G401 (cell line): ENCODE measurements at regions not wholly inside any gene's neighbourhood (a gene's known extent, or its start where the extent isn't known, plus 50 kb on each side); places are given as distances from the start of the nearest gene placed in this dataset.

ENCODE experiments used
- DNase-seq: peaks from one replicate; pipeline ENCODE4 v3.0.0-alpha.2; 2015; ENCODE audit warnings: low spot score
- in situ Hi-C: cut with HindIII; loops from 2 replicates; pipeline ENCODE4 v1.10.0; 2016; ENCODE audit warnings: low sequenced_read_pairs, mixed read lengths

DNA sequence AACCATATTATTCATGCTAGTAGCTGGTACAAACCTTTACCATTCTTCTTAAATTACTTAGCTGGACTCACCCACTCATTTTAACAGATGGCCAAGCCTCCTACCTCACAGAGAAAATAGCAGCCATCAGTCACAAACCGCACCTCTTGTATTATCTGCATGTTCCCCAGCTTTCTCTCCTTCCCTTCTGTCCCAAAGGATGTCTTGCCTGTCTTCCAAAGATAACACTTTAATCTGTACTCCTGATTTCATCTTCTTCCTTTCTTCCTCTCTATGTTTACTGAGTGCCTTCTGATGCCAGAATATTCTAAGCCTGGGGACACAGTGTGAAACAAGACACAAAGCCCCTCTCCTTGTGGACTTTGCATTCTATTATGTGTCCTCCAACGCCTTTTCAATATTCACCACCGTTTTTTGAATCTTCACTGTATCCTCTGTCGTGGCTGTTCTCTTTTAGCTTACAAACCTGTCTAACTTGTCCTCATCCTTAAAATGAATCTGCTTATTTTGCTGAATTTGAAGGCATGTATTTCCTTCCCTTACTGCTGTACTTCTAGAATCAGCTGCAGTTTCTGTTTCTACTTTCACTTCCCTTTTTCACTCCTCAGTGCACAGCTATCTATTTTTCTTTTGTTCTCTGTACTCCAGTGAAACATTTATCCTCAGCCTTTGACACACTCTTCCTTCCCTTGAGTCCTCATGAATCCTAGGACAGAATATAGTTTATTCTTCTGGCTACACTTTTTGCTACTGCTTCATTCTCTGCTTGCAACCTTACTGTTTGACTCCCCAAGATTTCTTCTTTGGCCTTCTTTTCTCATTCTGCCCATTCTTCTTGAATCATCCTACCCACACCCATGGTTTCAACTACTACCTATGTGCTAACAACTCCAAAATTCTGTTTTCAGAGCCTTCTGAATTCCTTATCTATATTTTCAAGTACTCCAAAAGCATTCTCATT lies 216.9 kb upstream of the SAMSN1 start:
- in situ Hi-C loops, result no loop called here

GRCh38 chr21:14762327-14762726 lies 216.2 kb upstream of the SAMSN1 start:
- in situ Hi-C loops, result no loop called here
- DNase-seq, result no peak

More for the DNA sequence above, 216.9 kb upstream of the SAMSN1 start:
- peak; percentile 5 for DNase-seq

GRCh38 chr21:14759285-14759684 lies 213.2 kb upstream of the SAMSN1 start:
- in situ Hi-C loops, result no loop called here
- no peak for DNase-seq

GRCh38 chr21:14758849-14759248 lies 212.7 kb upstream of the SAMSN1 start:
- in situ Hi-C loops, result no loop called here
- no peak for DNase-seq

GRCh38 chr21:14757533-14758327 lies 211.6 kb upstream of the SAMSN1 start:
- no peak for DNase-seq
- in situ Hi-C loops, result no loop called here

GRCh38 chr21:14755086-14755485 lies 209.0 kb upstream of the SAMSN1 start:
- in situ Hi-C loops, result no loop called here
- no peak for DNase-seq

DNA sequence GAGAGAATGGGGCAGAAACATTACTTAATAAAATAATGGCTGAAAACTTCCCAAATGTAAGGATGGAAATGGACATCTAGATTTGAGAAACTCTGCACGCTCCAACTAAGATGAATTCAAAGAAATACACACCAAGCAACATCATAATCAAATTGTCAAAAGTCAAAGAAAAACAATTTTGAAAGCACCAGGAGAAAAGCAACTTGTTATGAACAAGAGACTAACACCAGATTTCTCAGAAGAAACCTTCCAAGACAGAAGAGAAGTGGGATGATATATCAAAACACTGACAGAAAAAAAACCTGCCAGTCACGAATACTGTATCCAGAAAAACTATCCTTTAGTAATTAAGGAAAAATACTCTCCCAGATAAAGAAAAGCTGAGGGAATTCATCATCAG lies 208.6 kb upstream of the SAMSN1 start:
- in situ Hi-C loops, result no loop called here
- DNase-seq, result no peak

DNA sequence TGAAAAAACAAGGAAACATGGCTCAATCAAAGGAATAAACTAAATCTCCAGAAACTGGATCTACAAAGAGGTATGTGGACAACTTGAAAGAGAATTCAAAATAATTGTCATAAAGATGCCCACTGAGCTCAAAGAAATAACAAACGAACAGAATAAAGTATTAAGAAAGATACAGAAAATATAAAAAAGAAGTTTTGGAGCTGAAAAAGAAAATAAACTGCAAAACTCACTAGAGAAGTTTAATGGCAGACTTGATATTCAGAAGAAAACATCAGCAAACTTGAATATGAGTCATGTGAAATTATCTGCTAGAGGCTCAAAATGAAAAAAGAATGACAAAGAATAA lies 208.1 kb upstream of the SAMSN1 start:
- DNase-seq, result no peak
- in situ Hi-C loops, result no loop called here

DNA sequence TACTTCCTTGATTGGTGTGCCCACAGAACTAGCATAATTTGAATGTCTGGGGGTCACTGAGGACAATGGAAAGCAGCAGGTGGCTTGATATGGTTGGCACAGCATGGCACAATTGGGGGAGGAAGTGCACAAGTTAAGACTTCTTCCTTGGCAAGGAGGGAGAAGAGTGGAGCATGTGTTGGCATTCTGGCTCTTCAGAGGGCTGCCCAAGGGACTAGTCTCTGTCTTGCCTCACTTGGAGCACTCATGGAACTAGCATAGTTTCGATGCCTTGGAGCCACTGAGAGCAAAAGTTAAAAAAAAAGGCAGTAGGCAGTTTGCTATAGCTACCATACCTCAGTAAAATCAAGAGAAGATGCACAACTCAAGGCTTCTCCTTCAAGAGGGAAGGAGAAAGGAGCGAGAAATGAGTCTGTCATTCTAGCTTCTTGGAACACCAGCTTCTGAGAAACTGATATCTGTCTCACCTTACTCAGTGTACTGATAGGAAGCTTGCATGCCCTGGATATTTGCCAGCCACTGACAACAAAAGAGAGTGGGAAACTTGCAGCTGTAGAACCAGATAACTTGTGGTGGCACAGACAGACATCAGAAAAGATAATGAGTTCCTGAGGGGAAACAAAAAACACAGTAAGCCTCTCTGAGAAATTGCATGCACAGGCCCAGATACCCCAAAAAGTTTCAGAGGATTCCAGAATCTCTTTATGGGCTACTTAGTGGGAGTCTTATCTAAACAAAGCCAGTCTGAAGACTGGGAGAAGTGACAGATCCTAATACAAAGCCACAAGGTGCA lies 207.5 kb upstream of the SAMSN1 start:
- DNase-seq, result no peak
- in situ Hi-C loops, result no loop called here

- in situ Hi-C loops, result no loop called here
- no peak for DNase-seq
These were observed 207.0 kb upstream of the SAMSN1 start for GRCh38 chr21:14753069-14753465.

GRCh38 chr21:14752345-14752909 lies 206.3 kb upstream of the SAMSN1 start:
- in situ Hi-C loops, result no loop called here
- DNase-seq, result no peak

DNA sequence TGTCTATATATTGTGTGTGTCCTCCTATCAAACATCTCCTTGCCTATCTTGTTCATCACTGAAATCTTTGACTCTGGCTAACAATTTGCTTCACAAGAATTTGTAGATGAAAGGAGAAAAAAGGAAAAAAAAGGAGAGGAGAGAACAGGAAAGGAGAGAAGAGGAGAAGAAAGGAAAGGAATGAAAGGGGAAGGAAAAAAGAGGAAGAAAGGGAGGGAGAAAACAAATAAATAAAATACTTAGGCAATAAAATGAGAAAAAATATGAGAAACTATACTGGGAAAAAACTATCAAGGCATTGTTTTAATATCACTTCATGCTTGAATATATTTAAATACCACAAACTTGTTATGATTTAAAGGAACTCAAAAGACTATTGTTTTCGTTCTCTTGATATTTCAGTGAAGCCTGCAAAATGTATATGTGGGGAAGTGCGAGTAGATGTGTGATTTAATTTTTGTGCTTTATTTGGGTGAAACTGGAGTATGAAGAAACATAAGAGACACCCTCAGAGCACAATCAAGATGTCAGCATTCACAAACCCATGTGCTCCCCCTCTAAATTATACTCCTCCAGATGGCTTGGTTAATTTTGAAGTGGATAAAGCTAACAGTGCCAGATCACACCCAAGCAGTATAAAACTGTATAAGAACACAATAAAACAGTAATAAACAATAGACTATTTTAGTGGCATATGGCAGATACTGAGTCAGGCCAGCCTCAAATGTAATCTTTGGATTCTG lies 205.7 kb upstream of the SAMSN1 start:
- in situ Hi-C loops, result no loop called here
- DNase-seq, result no peak

DNA sequence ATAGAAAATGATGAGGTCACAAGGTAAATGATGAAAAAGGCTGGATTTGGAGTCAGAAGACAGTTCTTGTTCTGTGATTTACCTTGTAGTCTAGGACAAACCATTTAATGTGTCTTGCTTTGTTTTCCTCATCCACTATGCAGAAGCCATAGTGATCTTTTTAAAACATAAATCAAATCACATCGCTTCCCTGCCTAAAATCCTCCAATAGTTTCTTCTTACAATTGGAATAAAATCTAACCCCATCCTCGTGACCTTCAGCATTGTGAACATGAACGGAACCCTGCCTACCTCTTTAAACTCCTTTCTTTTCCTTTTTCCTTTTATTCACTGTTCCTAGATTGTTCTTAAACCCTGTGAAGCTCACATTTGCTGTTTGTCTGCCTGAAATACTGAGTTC lies 204.9 kb upstream of the SAMSN1 start:
- in situ Hi-C loops, result no loop called here
- DNase-seq, result no peak

DNA sequence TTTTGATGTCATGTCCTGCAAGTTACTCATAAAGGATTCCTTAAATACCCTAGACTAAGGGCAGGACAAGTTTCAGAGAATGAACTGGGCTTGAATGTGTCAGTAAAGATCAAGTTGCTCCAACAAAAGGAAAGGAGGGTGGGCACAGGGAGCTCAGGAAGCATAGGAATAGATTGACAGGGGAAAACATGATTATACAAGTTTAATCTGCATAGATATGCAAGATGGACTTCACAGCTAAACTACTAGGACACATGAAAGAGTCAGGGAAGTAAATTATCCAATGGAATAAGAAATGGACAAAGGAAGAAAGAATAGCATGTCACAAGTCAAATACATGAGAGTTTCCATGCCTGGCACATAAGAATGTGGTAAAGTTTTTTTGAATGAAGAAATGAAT lies 203.9 kb upstream of the SAMSN1 start:
- in situ Hi-C loops, result no loop called here
- DNase-seq, result no peak

DNA sequence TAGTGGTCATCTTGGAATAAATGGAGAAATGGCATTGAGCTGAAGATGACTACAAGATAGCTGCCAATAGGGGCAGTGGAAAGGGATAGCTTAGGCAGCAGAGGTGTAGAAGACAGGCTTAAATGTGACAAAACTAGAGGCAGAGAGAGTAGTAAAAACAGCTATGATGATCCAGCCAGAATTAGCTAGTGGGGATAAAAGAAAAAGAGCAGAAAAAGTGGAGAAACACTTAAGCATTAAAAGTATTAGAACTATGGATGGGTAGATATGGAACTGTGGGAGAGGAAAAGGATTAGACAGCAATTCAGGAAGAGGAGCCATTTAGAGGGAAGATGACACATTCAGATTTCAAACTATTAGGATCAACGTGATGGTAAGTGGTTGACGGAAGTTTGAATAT lies 202.5 kb upstream of the SAMSN1 start:
- in situ Hi-C loops, result no loop called here

GRCh38 chr21:14744368-14744767 lies 198.3 kb upstream of the SAMSN1 start:
- DNase-seq, result no peak
- in situ Hi-C loops, result no loop called here

More for the DNA sequence above, 202.5 kb upstream of the SAMSN1 start:
- DNase-seq, result no peak

- no peak for DNase-seq
- in situ Hi-C loops, result no loop called here
These were observed 196.0 kb upstream of the SAMSN1 start for GRCh38 chr21:14742119-14742518.

GRCh38 chr21:14741256-14741655 lies 195.1 kb upstream of the SAMSN1 start:
- DNase-seq, result no peak
- in situ Hi-C loops, result no loop called here

DNA sequence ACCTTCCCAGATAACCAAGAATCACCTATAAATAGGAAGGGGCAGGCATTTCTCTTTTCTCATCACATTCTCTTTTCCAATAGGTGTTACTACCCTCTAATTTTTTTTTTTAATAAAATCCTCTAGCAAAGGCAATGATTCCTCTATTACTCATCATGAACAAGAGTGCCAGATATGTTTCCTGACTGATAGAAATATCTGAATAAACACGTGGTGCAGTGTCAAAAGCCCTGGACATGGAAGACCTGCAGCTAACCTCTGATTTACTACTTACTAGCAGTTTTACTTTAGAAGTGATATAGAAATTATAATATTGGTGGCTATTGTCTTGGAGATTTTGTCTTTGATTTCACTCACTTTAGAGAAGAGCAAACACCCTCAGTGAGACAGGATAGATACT lies 194.6 kb upstream of the SAMSN1 start:
- in situ Hi-C loops, result no loop called here
- no peak for DNase-seq
